Ovary (tissue), 7 donors: ENCODE measurements at regions not wholly inside any gene's neighbourhood (a gene's known extent, or its start where the extent isn't known, plus 50 kb on each side); places are given as distances from the start of the nearest gene placed in this dataset.

Experiments used
- DNase-seq, 5 donors: peaks; one replicate each; pipeline ENCODE4 v3.0.0-alpha.2; 2019 to 2020
- H3K27ac ChIP-seq, 2 donors: fragments of 200-600 bp; one replicate each; pipeline versions ENCODE4 v1.5.1 to v1.8.0; 2019 to 2022
- H3K27me3 ChIP-seq: fragments of 200-600 bp; one replicate; pipeline ENCODE4 v1.8.0; 2022
- H3K36me3 ChIP-seq: fragments of 200-600 bp; sonication (generic); one replicate; pipeline ENCODE4 v1.5.1; 2019
- H3K4me1 ChIP-seq: one replicate; pipeline ENCODE4 v1.8.1; 2013; ENCODE audit warnings: mild to moderate bottlenecking, moderate library complexity; ENCODE audit not compliant: insufficient read depth
- H3K4me3 ChIP-seq: fragments of 200-600 bp; sonication (generic); one replicate; pipeline ENCODE4 v1.5.1; 2017
- H3K9me3 ChIP-seq, 2 donors: fragments of 200-600 bp in 1 of 2; sonication (generic) in 1 of 2; one replicate each; pipeline versions ENCODE4 v1.5.1 to v1.8.1; 2013 to 2019; ENCODE audit warnings: mild to moderate bottlenecking in 1 of 2, moderate library complexity in 1 of 2
- EP300 ChIP-seq: sonication (generic); formaldehyde crosslinking; IDR thresholded peaks from one replicate; pipeline ENCODE4 v1.6.1; 2017; ENCODE audit warnings: antibody characterized with exemption
- POLR2A ChIP-seq: fragments of 450-650 bp; IDR thresholded peaks from one replicate; pipeline ENCODE4 v1.6.1; 2017; ENCODE audit warnings: antibody characterized with exemption, mild to moderate bottlenecking, moderate library complexity
- WGBS, 3 donors: extraction: QIAGEN DNeasy Blood & Tissue Kit in 1 of 3; methylation state at CpG; one replicate each; pipeline versions ENCODE4 v1.1.5 to v1.1.7; 2013 to 2017; 5-methylcytosine and 5-hydroxymethylcytosine counted together
- intact Hi-C, 4 donors: fragments of 100-400 bp; cut with DNase I; formaldehyde crosslinking; loops; one replicate each; pipeline versions ENCODE4 v1.11.0 to v1.15.1; 2022 to 2023
- TF ChIP-seq, protein P1 (sequence below), 3 donors: fragments of 450-650 bp in 2 of 3; fragments of 200-600 bp in 1 of 3; IDR thresholded peaks; one replicate each; pipeline versions ENCODE4 v1.5.1 to v1.8.0; 2016 to 2022; ENCODE audit warnings: antibody characterized with exemption in 3 of 3, mild to moderate bottlenecking in 1 of 3
- donor health status: DM: no; HTN: no; CAD: no; lungs with moderate emphysema.
- donor health status: DM: no; HTN: no; CAD: no.
- donor health status: Bipolar disorder and iron deficiency.
- donor health status: DM: no; HTN: no; CAD: no.
- donor health status: DM: yes; HTN: yes; CAD: no.

DNA sequence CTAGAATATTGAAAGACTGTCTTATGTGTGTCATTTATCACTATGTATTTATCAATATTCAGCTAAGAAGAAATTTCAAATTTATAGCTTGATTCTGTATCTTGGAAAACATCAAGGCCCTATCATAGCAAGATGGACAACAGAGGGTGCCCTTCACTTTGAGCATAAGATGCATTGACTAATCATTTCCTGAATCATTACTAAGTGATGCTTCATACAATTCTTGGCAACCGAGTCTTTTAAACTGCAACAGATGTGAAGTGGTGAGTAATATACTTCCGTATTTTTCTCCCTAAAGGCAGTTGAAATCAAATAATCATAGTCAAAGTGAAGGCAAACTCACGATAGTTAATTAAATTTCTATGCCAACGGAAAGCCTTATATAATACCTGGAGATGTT, 318.6 kb upstream of the RGMB start:
- no peak for DNase-seq
- Histone ChIP-seq H3K27me3 (no peaks in the 10 kb centered on the region), H3K4me1 (no peaks in the 10 kb centered on the region), H3K9me3 (no peaks in the 10 kb centered on the region), H3K4me3 (no peak overlapping the region), H3K27ac (no peak overlapping the region), H3K36me3 (no peaks in the 10 kb centered on the region)
- intact Hi-C loops, result no loop called here
- no peak for TF ChIP-seq EP300
- TF ChIP-seq POLR2A, result no peak
- TF ChIP-seq, protein P1, sequence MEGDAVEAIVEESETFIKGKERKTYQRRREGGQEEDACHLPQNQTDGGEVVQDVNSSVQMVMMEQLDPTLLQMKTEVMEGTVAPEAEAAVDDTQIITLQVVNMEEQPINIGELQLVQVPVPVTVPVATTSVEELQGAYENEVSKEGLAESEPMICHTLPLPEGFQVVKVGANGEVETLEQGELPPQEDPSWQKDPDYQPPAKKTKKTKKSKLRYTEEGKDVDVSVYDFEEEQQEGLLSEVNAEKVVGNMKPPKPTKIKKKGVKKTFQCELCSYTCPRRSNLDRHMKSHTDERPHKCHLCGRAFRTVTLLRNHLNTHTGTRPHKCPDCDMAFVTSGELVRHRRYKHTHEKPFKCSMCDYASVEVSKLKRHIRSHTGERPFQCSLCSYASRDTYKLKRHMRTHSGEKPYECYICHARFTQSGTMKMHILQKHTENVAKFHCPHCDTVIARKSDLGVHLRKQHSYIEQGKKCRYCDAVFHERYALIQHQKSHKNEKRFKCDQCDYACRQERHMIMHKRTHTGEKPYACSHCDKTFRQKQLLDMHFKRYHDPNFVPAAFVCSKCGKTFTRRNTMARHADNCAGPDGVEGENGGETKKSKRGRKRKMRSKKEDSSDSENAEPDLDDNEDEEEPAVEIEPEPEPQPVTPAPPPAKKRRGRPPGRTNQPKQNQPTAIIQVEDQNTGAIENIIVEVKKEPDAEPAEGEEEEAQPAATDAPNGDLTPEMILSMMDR (IDR thresholded peaks at IDR 0.05), result no peak
- WGBS, 3 donors, result 56 to 66% (median 64%) methylated on average over 4 of the region's 4 CpGs

DNA sequence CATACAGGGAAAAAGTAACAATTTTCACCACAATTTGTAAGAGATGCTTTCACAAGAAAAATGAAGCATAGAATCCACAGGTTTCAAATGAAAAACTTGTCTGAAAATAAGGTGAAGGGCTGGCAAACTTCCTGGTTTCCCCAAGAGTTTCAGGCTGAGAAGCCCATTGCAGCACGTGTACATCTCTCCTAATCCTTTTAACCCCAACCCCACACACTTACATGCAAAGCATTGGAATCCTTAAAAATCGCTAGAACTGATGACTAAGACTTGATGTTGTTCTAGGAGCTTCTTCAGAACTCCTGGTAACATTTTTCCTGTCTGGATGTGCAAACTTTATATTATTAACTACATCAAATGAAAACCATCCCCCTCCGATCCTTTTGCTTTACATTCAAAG, 317.8 kb upstream of the RGMB start:
- no peak for DNase-seq
- Histone ChIP-seq H3K27ac (no peak overlapping the region), H3K9me3 (no peaks in the 10 kb centered on the region), H3K27me3 (no peaks in the 10 kb centered on the region), H3K4me1 (no peaks in the 10 kb centered on the region), H3K4me3 (no peak overlapping the region), H3K36me3 (no peaks in the 10 kb centered on the region)
- intact Hi-C loops, result no loop called here
- TF ChIP-seq, protein P1 (IDR thresholded peaks at IDR 0.05), result no peak
- TF ChIP-seq POLR2A, result no peak
- WGBS, 3 donors, result 62 to 69% (median 65%) methylated on average over 3 of the region's 3 CpGs

DNA sequence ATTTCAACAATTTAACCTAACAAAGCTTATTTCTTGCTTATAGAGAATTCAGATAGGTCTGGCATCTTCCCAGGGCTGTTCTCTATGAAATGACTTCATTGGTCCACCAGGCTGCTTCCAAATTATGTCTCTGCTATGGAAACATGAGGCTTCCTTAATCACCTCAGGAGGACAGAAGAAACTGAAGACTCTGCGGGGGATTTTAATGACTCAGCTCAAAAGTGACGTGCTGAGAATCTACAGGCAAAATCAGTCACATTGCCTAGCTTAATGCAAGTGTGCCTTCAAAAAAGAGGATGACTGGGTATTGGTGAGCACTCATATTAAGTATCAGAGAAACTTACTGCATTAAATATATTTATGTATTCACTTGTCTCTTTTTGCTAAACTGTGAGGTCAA, 315.5 kb upstream of the RGMB start:
- no peaks in the 10 kb centered on the region for H3K27me3 ChIP-seq
- 66 to 83% (median 78%) methylated on average over 2 of the region's 2 CpGs for WGBS, 3 donors
- H3K4me1 ChIP-seq, result no peaks in the 10 kb centered on the region
- TF ChIP-seq EP300 (no peak), POLR2A (no peak)
- TF ChIP-seq, protein P1 (IDR thresholded peaks at IDR 0.05), result no peak
- intact Hi-C loops, result no loop called here
- no peak for DNase-seq
- H3K4me3 ChIP-seq, result no peak overlapping the region
- no peaks in the 10 kb centered on the region for H3K36me3 ChIP-seq
- no peak overlapping the region for H3K27ac ChIP-seq
- no peaks in the 10 kb centered on the region for H3K9me3 ChIP-seq

DNA sequence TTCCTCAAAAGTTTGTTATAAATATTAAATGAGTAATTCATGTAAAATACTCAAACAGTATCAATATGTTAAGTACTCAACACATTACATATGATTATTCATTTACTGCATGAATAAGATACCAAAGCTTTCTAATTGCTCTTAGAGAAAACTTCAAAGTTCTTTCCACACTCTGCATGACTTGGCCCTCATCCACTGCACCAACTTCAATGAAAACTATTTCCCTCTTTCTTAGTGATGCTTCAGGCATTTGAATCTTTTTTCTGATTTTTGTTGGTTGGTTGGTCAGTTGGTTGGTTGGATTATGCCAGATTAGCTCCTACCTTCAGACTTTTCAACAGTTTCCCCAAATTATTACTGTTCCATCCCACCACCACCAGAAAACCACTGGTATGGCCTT, 314.7 kb upstream of the RGMB start:
- H3K36me3 ChIP-seq, result no peaks in the 10 kb centered on the region
- TF ChIP-seq POLR2A (no peak), EP300 (no peak)
- TF ChIP-seq, protein P1 (IDR thresholded peaks at IDR 0.05), result no peak
- no peaks in the 10 kb centered on the region for H3K9me3 ChIP-seq
- no peak overlapping the region for H3K4me3 ChIP-seq
- intact Hi-C loops, result no loop called here
- H3K27ac ChIP-seq, result no peak overlapping the region
- H3K27me3 ChIP-seq, result no peaks in the 10 kb centered on the region
- no peak for DNase-seq
- H3K4me1 ChIP-seq, result no peaks in the 10 kb centered on the region

DNA sequence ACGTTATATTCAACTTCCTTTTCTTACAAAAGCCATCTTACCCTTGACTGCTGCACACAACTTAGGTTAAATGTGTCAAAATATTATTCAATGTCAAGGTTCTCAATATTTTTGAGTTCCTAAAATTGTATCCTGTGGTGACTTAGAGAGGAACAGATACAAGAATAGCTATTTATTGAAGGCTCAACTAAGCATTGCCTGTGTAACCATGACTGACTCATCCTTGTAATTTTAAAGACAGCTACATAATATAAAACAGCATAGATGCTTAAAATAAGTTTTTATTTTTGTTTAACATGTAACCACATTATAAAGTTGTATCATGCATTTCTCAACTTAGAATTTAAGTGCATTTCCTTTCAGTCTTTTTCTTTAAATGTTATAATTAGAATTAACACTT, 312.9 kb upstream of the RGMB start:
- Histone ChIP-seq H3K36me3 (no peaks in the 10 kb centered on the region), H3K4me1 (no peaks in the 10 kb centered on the region), H3K9me3 (no peaks in the 10 kb centered on the region), H3K4me3 (no peak overlapping the region), H3K27ac (no peak overlapping the region), H3K27me3 (no peaks in the 10 kb centered on the region)
- WGBS, 3 donors, result 67 to 88% (median 74%) methylated on average over 1 of the region's 1 CpG
- DNase-seq, result no peak
- intact Hi-C loops, result no loop called here
- TF ChIP-seq POLR2A, result no peak
- TF ChIP-seq EP300, result no peak
